GM23248 (cell line): ENCODE measurements at regions not wholly inside any gene's neighbourhood (a gene's known extent, or its start where the extent isn't known, plus 50 kb on each side); places are given as distances from the start of the nearest gene placed in this dataset.

ENCODE experiments used
- EZH2 ChIP-seq: fragments of 200-600 bp; sonication (generic); IDR thresholded peaks from 2 replicates; pipeline ENCODE4 v1.6.1; 2018; ENCODE audit warnings: antibody characterized with exemption, mild to moderate bottlenecking; ENCODE audit not compliant: insufficient read depth, poor library complexity, severe bottlenecking
- EZH2phosphoT487 ChIP-seq: fragments of 200-600 bp; sonication (generic); IDR thresholded peaks from 2 replicates; pipeline ENCODE4 v1.6.1; 2018; ENCODE audit warnings: antibody characterized with exemption, moderate library complexity, mild to moderate bottlenecking, low read depth; ENCODE audit not compliant: insufficient read depth

- TF ChIP-seq EZH2 (no peak), EZH2phosphoT487 (no peak)
Measured at GRCh38 chr18:49656073-49656692, 94.3 kb downstream of the LIPG start.
